ENCODE measurements at regions not wholly inside any gene's neighbourhood (a gene's known extent, or its start where the extent isn't known, plus 50 kb on each side); places are given as distances from the start of the nearest gene placed in this dataset.
A peak's percentile ranks its signal among the peaks of the same experiment; 100 is the strongest.
"Not testable (repeated sequence)": the region's sequence is repeated elsewhere in the genome, so short reads cannot be mapped to it uniquely, and the experiment has no call there.

DNA sequence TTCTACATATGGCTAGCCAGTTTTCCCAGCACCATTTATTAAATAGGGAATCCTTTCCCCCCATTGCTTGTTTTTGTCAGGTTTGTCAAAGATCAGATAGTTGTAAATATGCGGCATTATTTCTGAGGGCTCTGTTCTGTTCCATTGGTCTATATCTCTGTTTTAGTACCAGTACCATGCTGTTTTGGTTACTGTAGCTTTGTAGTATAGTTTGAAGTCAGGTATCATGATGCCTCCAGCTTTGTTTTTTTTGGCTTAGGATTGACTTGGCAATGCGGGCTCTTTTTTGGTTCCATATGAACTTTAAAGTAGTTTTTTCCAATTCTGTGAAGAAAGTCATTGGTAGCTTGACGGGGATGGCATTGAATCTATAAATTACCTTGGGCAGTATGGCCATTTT is 60.0 kb upstream of the GPC3 start:
- not testable (repeated sequence) for DNase-seq

DNA sequence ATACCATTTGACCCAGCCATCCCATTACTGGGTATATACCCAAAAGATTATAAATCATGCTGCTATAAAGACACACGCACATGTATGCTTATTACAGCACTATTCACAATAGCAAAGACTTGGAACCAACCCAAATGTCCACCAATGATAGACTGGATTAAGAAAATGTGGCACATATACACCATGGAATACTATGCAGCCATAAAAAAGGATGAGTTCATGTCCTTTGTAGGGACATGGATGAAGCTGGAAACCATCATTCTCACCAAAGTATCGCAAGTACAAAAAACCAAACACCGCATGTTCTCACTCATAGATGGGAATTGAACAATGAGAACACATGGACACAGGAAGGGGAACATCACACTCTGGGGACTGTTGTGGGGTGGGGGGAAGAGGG is 81.7 kb upstream of the GPC3 start:
- DNase-seq: not testable (repeated sequence)

DNA sequence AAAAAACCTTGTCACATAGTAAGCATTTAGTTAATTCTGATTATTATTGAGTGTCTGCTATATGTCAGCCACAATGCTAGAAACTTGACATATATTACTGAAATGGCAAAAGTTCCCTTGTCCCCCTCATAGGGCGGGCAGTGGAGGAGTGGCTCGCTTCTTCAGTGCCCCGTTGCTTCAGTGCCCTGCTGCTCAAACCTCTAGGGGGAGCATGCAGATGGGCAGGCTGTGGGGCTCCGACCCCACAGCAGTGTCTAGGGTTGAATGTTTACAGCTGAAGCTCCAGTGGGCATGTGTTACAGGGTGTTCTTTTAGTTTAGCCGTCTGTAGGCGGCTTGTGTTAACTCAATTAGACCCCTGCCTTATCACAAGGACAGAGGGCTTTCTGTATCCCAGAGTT is 86.5 kb upstream of the GPC3 start:
- not testable (repeated sequence) for DNase-seq

- DNase-seq: no peak
These were observed 87.9 kb upstream of the GPC3 start for GRCh38 chrX:134073341-134073740.

- no peak for DNase-seq
These were observed 88.8 kb upstream of the GPC3 start for GRCh38 chrX:134074151-134074550.

GRCh38 chrX:134075894-134076718 is 90.7 kb upstream of the GPC3 start:
- no peak for DNase-seq

DNA sequence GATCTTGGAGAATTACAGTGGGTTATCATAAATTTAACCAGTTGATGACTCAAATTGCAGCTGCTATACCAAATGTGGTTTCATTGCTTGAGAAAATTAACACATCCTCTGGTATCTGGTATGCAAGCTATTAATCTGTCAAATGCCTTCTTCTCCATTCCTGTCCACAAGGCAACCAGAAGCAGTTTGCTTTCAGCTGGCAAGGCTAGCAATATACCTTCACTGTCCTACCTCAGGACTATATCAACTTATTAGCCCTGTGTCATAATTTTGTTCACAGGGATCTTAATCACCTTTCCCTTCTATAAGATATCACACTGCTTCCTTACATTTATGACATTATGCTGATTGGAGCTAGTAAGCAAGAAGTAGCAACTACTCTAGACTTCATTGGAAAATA is 110.0 kb upstream of the GPC3 start:
- no peak for DNase-seq

- DNase-seq: no peak
These were observed 116.2 kb upstream of the GPC3 start for GRCh38 chrX:134101636-134102035.

- no peak for DNase-seq
These were observed 121.7 kb upstream of the CCDC160 start for GRCh38 chrX:134115270-134115669.

DNA sequence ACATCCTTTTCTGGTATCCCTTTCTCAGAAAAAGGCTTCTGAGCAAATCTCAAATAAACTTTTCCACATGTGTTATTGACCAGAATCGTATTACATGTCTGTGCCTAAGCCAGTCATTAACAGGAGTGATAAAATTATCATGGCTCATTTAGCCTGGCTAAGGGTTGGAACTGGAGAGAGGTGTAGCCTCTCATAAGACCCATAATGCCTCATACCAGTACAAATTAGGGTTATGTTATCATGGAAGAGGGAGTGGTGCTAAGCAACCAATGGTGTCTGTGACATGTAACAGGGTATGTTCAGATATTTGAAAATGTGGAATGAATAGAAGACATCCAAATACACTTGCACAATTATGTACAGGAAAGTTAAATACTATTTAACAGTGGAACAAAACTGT is 99.6 kb upstream of the CCDC160 start:
- no peak for DNase-seq

DNA sequence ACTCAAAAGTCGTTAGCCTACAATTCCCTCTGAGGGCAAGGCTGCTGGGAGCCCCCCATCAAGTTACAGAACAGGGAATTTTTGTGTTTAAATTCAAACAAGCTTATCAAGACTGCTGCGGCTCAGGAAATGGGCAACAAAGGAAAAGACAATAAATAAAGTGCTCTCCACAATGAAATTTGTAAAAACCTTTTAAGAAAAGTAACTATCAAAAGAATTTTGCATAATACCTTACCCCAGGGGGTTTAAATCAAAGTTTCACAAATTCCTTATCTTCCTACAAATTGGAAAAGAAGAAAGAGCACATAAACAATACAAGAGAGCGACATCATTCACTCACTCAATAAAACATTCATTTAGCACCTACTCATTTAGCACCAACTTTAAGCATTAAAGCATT is 97.9 kb upstream of the CCDC160 start:
- DNase-seq: no peak

DNA sequence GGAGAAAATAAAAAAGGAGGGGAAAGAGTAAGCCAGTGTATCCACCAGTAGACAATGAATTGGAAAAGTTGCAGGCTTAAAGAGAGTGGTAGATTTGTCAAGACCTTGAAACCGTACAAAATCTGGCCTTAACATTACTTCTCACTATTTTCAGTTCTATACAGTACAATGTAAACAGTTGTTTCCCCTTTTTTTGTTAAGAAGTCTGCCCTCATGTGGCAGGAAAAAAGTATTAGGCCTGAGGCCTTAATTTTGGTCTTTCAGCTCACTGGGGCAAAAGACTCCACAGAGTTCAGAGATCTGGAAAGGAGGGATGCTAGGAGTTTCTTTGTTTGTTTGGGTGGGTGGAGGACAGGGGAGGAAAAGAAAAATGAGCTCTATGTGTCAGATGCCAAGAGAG is 92.8 kb upstream of the CCDC160 start:
- DNase-seq: no peak

DNA sequence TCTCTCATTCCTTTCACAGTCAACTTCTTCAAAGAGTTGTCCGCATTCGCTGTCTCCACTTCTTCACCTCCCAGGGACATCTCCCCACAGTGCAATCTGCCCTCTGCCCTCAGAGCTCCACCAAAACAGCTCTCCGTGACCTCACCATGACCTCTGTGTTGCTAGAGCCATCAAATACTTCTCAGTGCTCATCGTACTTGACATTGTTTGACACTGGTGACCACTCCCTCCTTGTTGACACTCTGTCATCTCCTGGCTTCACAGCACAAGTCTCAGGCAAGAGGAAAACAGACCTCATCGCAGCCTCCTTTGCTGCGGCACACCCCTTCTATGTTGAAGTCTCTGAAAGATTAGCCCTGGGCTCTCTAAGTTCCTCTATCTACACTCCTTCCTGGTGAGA is 90.5 kb upstream of the CCDC160 start:
- DNase-seq: no peak

GRCh38 chrX:134148172-134148692 is 88.8 kb upstream of the CCDC160 start:
- DNase-seq: no peak

DNA sequence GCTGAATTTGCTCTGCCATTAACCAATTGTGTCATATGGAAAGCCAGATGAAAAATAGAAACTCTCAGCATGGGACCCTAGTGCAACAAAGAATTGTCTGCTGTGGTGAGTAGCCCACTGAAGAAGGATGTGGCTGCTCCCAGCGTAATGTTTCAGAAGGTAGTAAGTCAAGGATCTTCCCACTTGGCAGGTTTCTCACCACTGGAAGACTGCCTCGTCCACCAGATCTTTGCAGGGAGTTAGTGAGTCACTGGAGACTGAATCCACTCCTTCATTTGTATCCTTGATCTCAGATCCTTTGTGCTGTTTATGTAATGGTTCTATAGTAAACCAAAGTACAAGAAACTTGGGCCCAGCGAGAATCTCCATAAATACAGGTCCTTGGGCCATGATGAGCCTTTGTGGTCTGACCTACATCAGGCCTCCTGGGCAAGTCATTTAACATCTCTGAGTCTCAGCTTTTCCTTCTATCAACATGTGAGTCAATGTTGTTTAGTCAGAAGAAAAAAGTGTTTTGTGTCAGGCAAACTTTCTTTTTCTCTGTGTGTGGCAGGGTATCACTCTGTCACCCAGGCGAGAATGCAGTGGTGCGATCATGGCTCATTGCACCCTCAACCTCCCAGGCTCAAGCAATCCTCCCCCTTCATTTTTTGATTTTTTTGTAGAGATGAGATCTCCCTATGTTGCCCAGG is 78.0 kb upstream of the CCDC160 start:
- no peak for DNase-seq

DNA sequence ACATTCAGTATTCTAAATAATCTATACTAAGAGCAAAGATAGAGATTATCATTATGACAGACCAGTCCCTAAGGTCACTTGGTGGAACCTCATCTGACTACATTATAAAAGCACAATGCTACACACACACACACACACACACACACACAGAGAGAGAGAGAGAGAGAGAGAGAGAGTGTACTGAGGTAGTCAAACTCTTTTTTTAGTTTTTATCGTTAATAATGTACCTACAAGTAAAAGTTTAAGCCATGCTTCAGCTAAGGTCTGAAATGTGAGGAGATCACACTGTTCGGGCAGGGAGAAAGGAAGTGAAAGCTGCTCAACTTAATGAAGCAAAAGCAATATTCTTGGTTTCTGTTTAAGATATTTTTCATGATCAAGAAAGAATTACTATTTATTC is 75.8 kb upstream of the CCDC160 start:
- no peak for DNase-seq

DNA sequence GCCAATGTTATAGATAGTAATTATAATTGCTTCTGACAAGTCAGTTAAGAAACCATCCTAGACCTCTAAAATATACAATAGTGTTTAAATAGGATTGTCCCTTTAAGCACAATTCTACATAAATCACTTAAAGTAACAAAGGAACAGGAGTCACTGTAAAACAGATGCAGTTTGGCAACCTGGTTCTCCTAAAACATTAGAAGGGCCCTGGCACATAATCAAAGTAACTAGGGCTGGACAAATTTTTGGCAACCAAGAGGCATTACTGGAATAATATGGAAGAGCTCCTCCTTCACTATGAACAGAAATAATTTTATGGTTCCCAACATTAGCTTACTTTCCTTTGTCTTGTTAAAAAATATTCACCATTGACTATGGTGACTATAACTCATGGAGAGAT is 75.0 kb upstream of the CCDC160 start:
- DNase-seq: no peak

- no peak for DNase-seq
These were observed 73.1 kb upstream of the CCDC160 start for GRCh38 chrX:134163836-134164235.

GRCh38 chrX:134167591-134168203 is 69.3 kb upstream of the CCDC160 start:
- no peak for DNase-seq

GRCh38 chrX:134171661-134172587 is 65.1 kb upstream of the CCDC160 start:
- DNase-seq: peak; percentile 75

- peak; percentile 71 for DNase-seq
These were observed 64.3 kb upstream of the CCDC160 start for GRCh38 chrX:134172588-134173259.
